Fibroblast of lung (primary cell): ENCODE measurements at regions not wholly inside any gene's neighbourhood (a gene's known extent, or its start where the extent isn't known, plus 50 kb on each side); places are given as distances from the start of the nearest gene placed in this dataset.
A peak's percentile ranks its signal among the peaks of the same experiment; 100 is the strongest.

Experiments
- DNase-seq, 2 donors: peaks; one replicate each; pipeline versions ENCODE4 v3.0.0 to v3.0.0-alpha.2; 2010; ENCODE audit warnings: low read depth in 2 of 2
- H2AFZ ChIP-seq: 2 replicates; pipeline ENCODE4 v1.5.1; 2012; ENCODE audit warnings: low read length, control low read depth, inconsistent platforms
- H3K27ac ChIP-seq: 2 replicates; pipeline ENCODE4 v1.5.1; 2011; ENCODE audit warnings: low read length, control low read depth; ENCODE audit not compliant: insufficient read depth
- H3K27me3 ChIP-seq: 2 replicates; pipeline ENCODE4 v1.5.1; 2011; ENCODE audit warnings: mild to moderate bottlenecking, low read length; ENCODE audit not compliant: control insufficient read depth, insufficient read depth
- H3K36me3 ChIP-seq: 2 replicates; pipeline ENCODE4 v1.5.1; 2011; ENCODE audit warnings: low read length; ENCODE audit not compliant: control insufficient read depth, insufficient read depth
- H3K4me1 ChIP-seq: 2 replicates; pipeline ENCODE4 v1.5.1; 2011; ENCODE audit warnings: low read length; ENCODE audit not compliant: control insufficient read depth, insufficient read depth; ENCODE audit errors: extremely low read depth
- H3K4me2 ChIP-seq: 2 replicates; pipeline ENCODE4 v1.5.1; 2011; ENCODE audit warnings: low read length, control low read depth; ENCODE audit not compliant: insufficient read depth; ENCODE audit errors: extremely low read depth
- H3K4me3 ChIP-seq, 4 experiments: fragments of 200-600 bp in 1 of 4; sonication (generic) in 1 of 4; replicated peaks in 1 of 4; 2 replicates each; pipeline ENCODE4 v1.5.1; 2011 to 2016; ENCODE audit warnings: low read length in 4 of 4, low read depth in 3 of 4, mild to moderate bottlenecking in 3 of 4, control low read depth in 2 of 4, inconsistent platforms in 1 of 4, mixed read lengths in 1 of 4; ENCODE audit not compliant: insufficient read depth in 1 of 4; ENCODE audit errors: control extremely low read depth in 1 of 4
- H3K79me2 ChIP-seq: 2 replicates; pipeline ENCODE4 v1.5.1; 2012; ENCODE audit warnings: mild to moderate bottlenecking, low read length, inconsistent platforms; ENCODE audit not compliant: control insufficient read depth, insufficient read depth
- H3K9ac ChIP-seq: 2 replicates; pipeline ENCODE4 v1.5.1; 2011; ENCODE audit warnings: mild to moderate bottlenecking, low read length, control low read depth; ENCODE audit not compliant: insufficient read depth
- H3K9me3 ChIP-seq: 2 replicates; pipeline ENCODE4 v1.5.1; 2012; ENCODE audit warnings: low read depth, low read length; ENCODE audit not compliant: control insufficient read depth, insufficient read depth
- H4K20me1 ChIP-seq: 2 replicates; pipeline ENCODE4 v1.5.1; 2011; ENCODE audit warnings: low read length; ENCODE audit not compliant: control insufficient read depth, insufficient read depth; ENCODE audit errors: extremely low read depth
- CTCF ChIP-seq, 2 donors: IDR thresholded peaks in 1 of 2; conservative IDR thresholded peaks in 1 of 2; 1 replicate in 1 of 2; 2 replicates in 1 of 2; pipeline ENCODE4 v1.5.1; 2011 to 2012; ENCODE audit warnings: low read length in 2 of 2, control low read depth in 1 of 2, inconsistent platforms in 1 of 2, low read depth in 1 of 2, mild to moderate bottlenecking in 1 of 2
- EZH2 ChIP-seq: IDR thresholded peaks from 2 replicates; pipeline ENCODE4 v1.5.1; 2012; ENCODE audit warnings: low read length, control low read depth, mild to moderate bottlenecking; ENCODE audit errors: missing control alignments

GRCh38 chr17:63185420-63185819, 219.4 kb downstream of the TANC2 start:
- H3K4me3 ChIP-seq = no peak overlapping the region
- H3K27ac ChIP-seq = no peak overlapping the region
- H3K4me2 ChIP-seq = no peak overlapping the region
- H3K9ac ChIP-seq = no peak overlapping the region
- TF ChIP-seq CTCF (conservative IDR thresholded peaks at IDR 0.05 in 1 of 2, IDR thresholded peaks at IDR 0.05 in 1 of 2; ENCODE audit: low read depth in 1 of 2, low read length in 2 of 2) = no peak
- TF ChIP-seq EZH2 = no peak
- H3K79me2 ChIP-seq = no peaks in the 10 kb centered on the region
- H3K27me3 ChIP-seq = no peaks in the 10 kb centered on the region
- H4K20me1 ChIP-seq = no peaks in the 10 kb centered on the region
- DNase-seq = no peak
- no peaks in the 10 kb centered on the region for H3K9me3 ChIP-seq
- H3K4me1 ChIP-seq = no peaks in the 10 kb centered on the region
- H3K36me3 ChIP-seq = no peaks in the 10 kb centered on the region
- H2AFZ ChIP-seq = no peak overlapping the region

GRCh38 chr17:63189082-63189481, 223.0 kb downstream of the TANC2 start:
- Histone ChIP-seq H3K27me3 (no peaks in the 10 kb centered on the region), H3K79me2 (no peaks in the 10 kb centered on the region), H3K27ac (no peak overlapping the region), H3K9me3 (no peaks in the 10 kb centered on the region), H3K4me1 (no peaks in the 10 kb centered on the region), H4K20me1 (no peaks in the 10 kb centered on the region), H3K4me2 (no peak overlapping the region), H3K9ac (no peak overlapping the region), H2AFZ (no peak overlapping the region), H3K4me3 (no peak overlapping the region), H3K36me3 (no peaks in the 10 kb centered on the region)
- TF ChIP-seq CTCF (conservative IDR thresholded peaks at IDR 0.05 in 1 of 2, IDR thresholded peaks at IDR 0.05 in 1 of 2; ENCODE audit: low read depth in 1 of 2, low read length in 2 of 2) = no peak
- no peak for TF ChIP-seq EZH2
- DNase-seq = peak; percentile 77 to 82

- no peaks in the 10 kb centered on the region for H3K79me2 ChIP-seq
- DNase-seq = peak in 1 of 2 donors; percentile 26
- no peak overlapping the region for H3K27ac ChIP-seq
These were observed 223.9 kb downstream of the TANC2 start for GRCh38 chr17:63189930-63190329.

More at GRCh38 chr17:63189930-63190329, 223.9 kb downstream of the TANC2 start:
- Histone ChIP-seq H3K27me3 (no peaks in the 10 kb centered on the region), H3K4me1 (no peaks in the 10 kb centered on the region), H4K20me1 (no peaks in the 10 kb centered on the region), H3K9ac (no peak overlapping the region), H2AFZ (no peak overlapping the region), H3K4me3 (no peak overlapping the region), H3K36me3 (no peaks in the 10 kb centered on the region), H3K4me2 (no peak overlapping the region), H3K9me3 (no peaks in the 10 kb centered on the region)
- TF ChIP-seq CTCF (conservative IDR thresholded peaks at IDR 0.05 in 1 of 2, IDR thresholded peaks at IDR 0.05 in 1 of 2; ENCODE audit: low read depth in 1 of 2, low read length in 2 of 2) (no peak), EZH2 (no peak)
